Endodermal cell (in vitro differentiated cells): ENCODE measurements at regions not wholly inside any gene's neighbourhood (a gene's known extent, or its start where the extent isn't known, plus 50 kb on each side); places are given as distances from the start of the nearest gene placed in this dataset.
"Not testable (repeated sequence)": the region's sequence is repeated elsewhere in the genome, so short reads cannot be mapped to it uniquely, and the experiment has no call there.

Experiments
- DNase-seq: peaks from one replicate; pipeline ENCODE4 v3.0.0-alpha.2; 2017
- H3K27ac ChIP-seq: 2 replicates; pipeline ENCODE4 v1.5.1; 2013; ENCODE audit warnings: mild to moderate bottlenecking, low read depth, low read length, moderate library complexity
- H3K27me3 ChIP-seq: 2 replicates; pipeline ENCODE4 v1.6.1; 2013; ENCODE audit warnings: mild to moderate bottlenecking, low read length, moderate library complexity; ENCODE audit not compliant: insufficient read depth, control insufficient read depth, poor library complexity, severe bottlenecking
- H3K36me3 ChIP-seq: 2 replicates; pipeline ENCODE4 v1.7.0; 2013; ENCODE audit warnings: mild to moderate bottlenecking, low read length, moderate library complexity; ENCODE audit not compliant: control insufficient read depth, insufficient read depth
- H3K4me1 ChIP-seq: one replicate; pipeline ENCODE4 v1.7.0; 2013; ENCODE audit warnings: low read length; ENCODE audit not compliant: control insufficient read depth, insufficient read depth
- H3K4me3 ChIP-seq: 2 replicates; pipeline ENCODE4 v1.5.1; 2013; ENCODE audit warnings: mild to moderate bottlenecking, low read length, moderate library complexity
- H3K9ac ChIP-seq: 2 replicates; pipeline ENCODE4 v1.6.1; 2013; ENCODE audit warnings: mild to moderate bottlenecking, low read length, moderate library complexity; ENCODE audit not compliant: poor library complexity, severe bottlenecking; ENCODE audit errors: extremely low read depth
- H3K9me3 ChIP-seq: 2 replicates; pipeline ENCODE4 v1.6.1; 2013; ENCODE audit warnings: mild to moderate bottlenecking, low read length, moderate library complexity; ENCODE audit not compliant: control insufficient read depth
- H3K27ac Mint-ChIP-seq: 2 replicates; pipeline ENCODE4 v1.8.0; 2020; ENCODE audit warnings: mixed read lengths
- H3K27me3 Mint-ChIP-seq: 2 replicates; pipeline ENCODE4 v1.8.0; 2021; ENCODE audit warnings: mild to moderate bottlenecking, mixed read lengths; ENCODE audit not compliant: insufficient read depth
- H3K36me3 Mint-ChIP-seq: 2 replicates; pipeline ENCODE4 v1.8.0; 2020; ENCODE audit warnings: low read depth, mixed read lengths
- H3K4me1 Mint-ChIP-seq: 2 replicates; pipeline ENCODE4 v1.8.0; 2020; ENCODE audit warnings: mixed read lengths
- H3K4me3 Mint-ChIP-seq: 2 replicates; pipeline ENCODE4 v1.8.0; 2020; ENCODE audit warnings: mild to moderate bottlenecking, moderate library complexity, mixed read lengths
- H3K9me3 Mint-ChIP-seq: 2 replicates; pipeline ENCODE4 v1.8.0; 2020; ENCODE audit warnings: mild to moderate bottlenecking, mixed read lengths
- WGBS, 2 experiments: methylation state at CpG; one replicate each; pipeline versions ENCODE4 v1.1.5 to v1.1.7; 2013; ENCODE audit warnings: missing lambda C conversion rate in 2 of 2, mixed read lengths in 1 of 2; ENCODE audit not compliant: insufficient coverage in 1 of 2, insufficient read length in 1 of 2; 5-methylcytosine and 5-hydroxymethylcytosine counted together
- TF ChIP-seq, protein P1 (sequence below): fragments of 200-600 bp; sonication (generic); conservative IDR thresholded peaks from 2 replicates; pipeline ENCODE4 v1.5.0; 2021; ENCODE audit warnings: antibody characterized with exemption, mild to moderate bottlenecking

DNA sequence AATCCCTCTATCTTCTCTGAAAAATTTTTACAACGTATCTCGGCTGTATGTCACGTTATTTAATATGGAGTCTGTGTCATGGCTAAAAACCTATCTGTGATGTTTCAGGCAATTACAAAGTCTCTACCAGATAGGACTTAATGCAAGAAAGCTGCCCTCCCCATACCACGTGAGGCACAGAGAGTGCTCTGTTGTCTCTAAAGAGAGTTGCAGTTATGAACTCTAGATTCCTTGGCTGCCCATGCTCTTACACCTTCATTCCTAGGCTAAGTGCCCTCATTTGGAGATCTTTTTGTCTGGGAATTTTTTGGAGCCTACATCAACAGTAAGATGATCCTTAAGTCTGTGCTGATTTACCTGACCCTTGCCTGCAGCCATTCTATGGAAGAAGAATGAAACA, 935.9 kb downstream of the C4orf33 start:
- peaks cover 5% of the 10 kb centered on the region for H3K36me3 Mint-ChIP-seq
- WGBS, 2 experiments, result 90 to 97% methylated on average over 4 of the region's 4 CpGs
- H3K27me3 Mint-ChIP-seq, result no peaks in the 10 kb centered on the region
- H3K4me1 Mint-ChIP-seq, result peaks cover 43% of the 10 kb centered on the region
- no peak for DNase-seq
- Histone ChIP-seq H3K4me3 (no peak overlapping the region), H3K9ac (no peak overlapping the region), H3K9me3 (peaks cover 4% of the 10 kb centered on the region), H3K27ac (no peak overlapping the region), H3K4me1 (peaks cover 11% of the 10 kb centered on the region), H3K27me3 (no peaks in the 10 kb centered on the region), H3K36me3 (no peaks in the 10 kb centered on the region)
- peaks cover 2% of the 10 kb centered on the region for H3K9me3 Mint-ChIP-seq
- TF ChIP-seq, protein P1, sequence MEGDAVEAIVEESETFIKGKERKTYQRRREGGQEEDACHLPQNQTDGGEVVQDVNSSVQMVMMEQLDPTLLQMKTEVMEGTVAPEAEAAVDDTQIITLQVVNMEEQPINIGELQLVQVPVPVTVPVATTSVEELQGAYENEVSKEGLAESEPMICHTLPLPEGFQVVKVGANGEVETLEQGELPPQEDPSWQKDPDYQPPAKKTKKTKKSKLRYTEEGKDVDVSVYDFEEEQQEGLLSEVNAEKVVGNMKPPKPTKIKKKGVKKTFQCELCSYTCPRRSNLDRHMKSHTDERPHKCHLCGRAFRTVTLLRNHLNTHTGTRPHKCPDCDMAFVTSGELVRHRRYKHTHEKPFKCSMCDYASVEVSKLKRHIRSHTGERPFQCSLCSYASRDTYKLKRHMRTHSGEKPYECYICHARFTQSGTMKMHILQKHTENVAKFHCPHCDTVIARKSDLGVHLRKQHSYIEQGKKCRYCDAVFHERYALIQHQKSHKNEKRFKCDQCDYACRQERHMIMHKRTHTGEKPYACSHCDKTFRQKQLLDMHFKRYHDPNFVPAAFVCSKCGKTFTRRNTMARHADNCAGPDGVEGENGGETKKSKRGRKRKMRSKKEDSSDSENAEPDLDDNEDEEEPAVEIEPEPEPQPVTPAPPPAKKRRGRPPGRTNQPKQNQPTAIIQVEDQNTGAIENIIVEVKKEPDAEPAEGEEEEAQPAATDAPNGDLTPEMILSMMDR, result no peak
- no peak overlapping the region for H3K4me3 Mint-ChIP-seq
- no peak overlapping the region for H3K27ac Mint-ChIP-seq

DNA sequence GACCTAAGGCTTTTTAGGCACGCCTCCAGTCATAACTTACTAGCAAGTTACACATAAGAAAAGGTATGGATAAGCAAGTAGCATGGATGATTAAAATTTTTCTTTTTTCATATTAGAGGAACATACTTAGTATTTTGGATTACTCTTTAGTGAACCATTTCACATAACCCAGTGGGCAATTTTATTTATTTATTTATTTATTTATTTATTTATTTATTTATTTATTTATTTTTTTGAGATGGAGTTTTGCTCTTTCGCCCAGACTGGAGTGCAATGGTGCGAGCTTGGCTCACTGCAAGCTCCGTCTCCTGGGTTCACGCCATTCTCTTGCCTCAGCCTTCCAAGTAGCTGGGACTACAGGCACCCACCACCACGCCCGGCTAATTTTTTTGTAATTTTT, 937.7 kb downstream of the C4orf33 start:
- H3K27me3 Mint-ChIP-seq, H3K9me3 Mint-ChIP-seq, H3K27ac Mint-ChIP-seq, DNase-seq, H3K27ac ChIP-seq, H3K9ac ChIP-seq, H3K27me3 ChIP-seq, H3K36me3 ChIP-seq, H3K4me3 ChIP-seq, H3K4me1 ChIP-seq, H3K4me3 Mint-ChIP-seq: not testable (repeated sequence)
- WGBS, 2 experiments, result 94 to 100% methylated on average over 1 to 7 of the region's 7 CpGs
- Mint-ChIP-seq H3K4me1 (peaks cover 36% of the 10 kb centered on the region), H3K36me3 (peaks cover 14% of the 10 kb centered on the region)
- peaks cover 13% of the 10 kb centered on the region for H3K9me3 ChIP-seq

DNA sequence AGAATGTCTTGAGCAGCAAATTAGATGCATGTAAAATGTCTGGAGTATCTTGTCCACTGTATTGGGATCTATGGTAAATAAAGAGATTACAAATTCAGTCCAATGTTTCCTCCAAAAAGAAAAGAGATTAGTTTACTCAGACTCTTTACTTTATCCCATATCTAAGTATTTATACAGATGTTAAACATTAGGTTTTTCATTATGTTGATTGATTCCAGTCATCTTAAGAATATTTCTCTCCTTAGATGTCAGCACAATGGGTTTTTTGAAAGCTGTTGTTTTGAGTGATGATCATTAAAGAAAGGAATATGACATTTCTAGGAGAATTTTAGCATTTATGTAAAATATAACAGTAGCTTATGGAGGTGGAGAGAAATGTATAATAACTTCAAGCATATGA, 938.9 kb downstream of the C4orf33 start:
- no peaks in the 10 kb centered on the region for H3K27me3 Mint-ChIP-seq

DNA sequence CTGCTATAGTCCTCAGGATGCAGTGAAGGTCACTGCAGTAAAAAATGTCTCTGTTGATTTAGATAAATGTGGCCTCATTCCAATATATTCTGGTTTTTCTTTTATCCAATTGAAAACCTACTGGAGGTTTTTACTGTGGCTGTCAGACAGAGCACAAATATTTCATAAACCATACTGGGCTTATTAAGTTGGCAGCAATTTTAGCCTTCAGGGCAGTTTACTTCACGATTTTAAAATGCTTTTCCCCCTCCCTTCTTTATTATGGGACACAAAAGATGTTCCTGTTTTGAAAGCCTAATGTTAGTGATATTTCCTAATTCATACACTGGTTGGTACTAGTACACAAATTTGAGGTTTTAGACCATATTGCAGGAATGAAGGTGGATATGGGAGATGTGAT, 939.4 kb downstream of the C4orf33 start:
- Mint-ChIP-seq H3K27me3 (no peaks in the 10 kb centered on the region), H3K36me3 (peaks cover 14% of the 10 kb centered on the region)

More for the DNA sequence above, 938.9 kb downstream of the C4orf33 start:
- Mint-ChIP-seq H3K4me1 (peaks cover 27% of the 10 kb centered on the region), H3K27ac (no peak overlapping the region), H3K36me3 (peaks cover 14% of the 10 kb centered on the region), H3K4me3 (no peak overlapping the region), H3K9me3 (peaks cover 15% of the 10 kb centered on the region)
- Histone ChIP-seq H3K36me3 (no peaks in the 10 kb centered on the region), H3K9me3 (peaks cover 13% of the 10 kb centered on the region), H3K4me1 (peaks cover 5% of the 10 kb centered on the region), H3K27me3 (no peaks in the 10 kb centered on the region), H3K27ac (no peak overlapping the region), H3K9ac (no peak overlapping the region), H3K4me3 (no peak overlapping the region)
- no peak for DNase-seq
- TF ChIP-seq, protein P1, result no peak

DNA sequence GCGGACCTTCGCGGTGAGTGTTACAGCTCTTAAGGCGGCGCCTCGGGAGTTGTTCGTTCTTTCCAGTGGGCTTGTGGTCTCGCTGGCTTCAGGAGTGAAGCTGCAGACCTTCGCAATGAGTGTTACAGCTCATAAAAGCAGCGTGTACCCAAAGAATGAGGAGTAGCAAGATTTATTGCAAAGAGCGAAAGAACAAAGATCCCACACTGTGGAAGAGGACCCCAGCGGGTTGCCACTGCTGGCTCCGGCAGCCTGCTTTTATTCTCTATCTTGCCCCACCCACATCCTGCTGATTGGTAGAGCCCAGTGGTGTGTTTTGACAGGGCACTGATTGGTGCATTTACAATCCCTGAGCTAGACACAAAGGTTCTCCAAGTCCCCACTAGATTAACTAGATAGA, 941.9 kb downstream of the C4orf33 start:
- H3K27me3 Mint-ChIP-seq, H3K27me3 ChIP-seq, H3K4me1 Mint-ChIP-seq, DNase-seq, H3K36me3 ChIP-seq, H3K4me3 ChIP-seq, H3K27ac ChIP-seq, H3K4me1 ChIP-seq, H3K4me3 Mint-ChIP-seq, H3K27ac Mint-ChIP-seq, H3K9ac ChIP-seq: not testable (repeated sequence)
- WGBS, 2 experiments, result 94 to 98% methylated on average over 9 to 13 of the region's 13 CpGs
- H3K9me3 ChIP-seq, result peaks cover 13% of the 10 kb centered on the region
- H3K9me3 Mint-ChIP-seq, result peaks cover 15% of the 10 kb centered on the region
- peaks cover 14% of the 10 kb centered on the region for H3K36me3 Mint-ChIP-seq

More for the DNA sequence above, 939.4 kb downstream of the C4orf33 start:
- DNase-seq, result no peak
- Mint-ChIP-seq H3K4me3 (no peak overlapping the region), H3K4me1 (peaks cover 25% of the 10 kb centered on the region), H3K9me3 (peaks cover 15% of the 10 kb centered on the region), H3K27ac (no peak overlapping the region)
- Histone ChIP-seq H3K36me3 (no peaks in the 10 kb centered on the region), H3K4me1 (peaks cover 5% of the 10 kb centered on the region), H3K4me3 (no peak overlapping the region), H3K9me3 (peaks cover 13% of the 10 kb centered on the region), H3K27ac (no peak overlapping the region), H3K9ac (no peak overlapping the region), H3K27me3 (no peaks in the 10 kb centered on the region)
- TF ChIP-seq, protein P1, result no peak
- WGBS, 2 experiments, result 82% methylated on average over 1 of the region's 1 CpG; no CpG with 5 or more reads in 1 of the 2 experiments
